GM12892 (cell line): ENCODE measurements at regions not wholly inside any gene's neighbourhood (a gene's known extent, or its start where the extent isn't known, plus 50 kb on each side); places are given as distances from the start of the nearest gene placed in this dataset.

Experiments
- POLR2A ChIP-seq: IDR thresholded peaks from 2 replicates; pipeline ENCODE4 v1.6.1; 2011; ENCODE audit warnings: low read depth, low read length, control low read depth
- TAF1 ChIP-seq: IDR thresholded peaks from 2 replicates; pipeline ENCODE4 v1.6.1; 2011; ENCODE audit warnings: low read depth, mild to moderate bottlenecking, control low read depth, low read length, borderline replicate concordance

DNA sequence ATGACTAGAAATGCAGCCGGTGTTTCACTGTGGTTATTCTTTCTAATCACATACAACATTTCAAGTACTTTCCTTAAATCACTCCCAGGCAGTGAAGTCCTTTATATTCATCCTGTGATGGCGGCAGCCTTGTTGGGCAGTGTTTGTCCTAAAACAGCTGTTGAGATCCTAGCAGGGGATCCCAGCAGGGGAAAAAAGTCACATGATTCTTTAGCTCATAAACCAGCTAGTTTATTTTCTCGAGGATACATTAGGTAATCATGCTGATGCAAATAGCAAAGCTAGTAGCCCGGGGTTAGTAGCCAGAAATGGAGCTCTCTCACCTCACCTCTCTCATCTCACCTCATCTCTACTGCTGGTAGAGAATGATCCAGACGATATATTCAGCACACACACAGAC, 70.5 kb downstream of the FOXD1 start:
- TF ChIP-seq TAF1 = no peak
- no peak for TF ChIP-seq POLR2A
